ENCODE measurements at regions not wholly inside any gene's neighbourhood (a gene's known extent, or its start where the extent isn't known, plus 50 kb on each side); places are given as distances from the start of the nearest gene placed in this dataset.

DNA sequence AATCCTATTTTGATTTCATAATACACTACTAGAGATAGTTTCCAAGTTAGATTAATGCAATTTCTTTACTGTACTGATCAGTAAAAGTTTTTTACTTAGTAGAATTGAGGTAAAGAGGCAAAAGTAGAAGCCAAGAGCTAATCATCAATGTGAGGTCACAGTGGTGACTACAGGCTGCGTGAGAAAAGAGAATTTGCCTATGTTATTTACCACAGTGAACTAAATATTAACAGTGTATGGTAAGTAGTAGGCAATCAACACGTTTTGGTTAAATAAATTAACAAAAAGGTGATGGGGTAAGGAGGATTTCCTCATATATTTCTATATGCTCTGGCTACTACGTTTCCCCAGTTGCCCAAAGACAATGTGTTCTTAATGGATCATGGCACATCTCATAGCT is 202.2 kb upstream of the CMC1 start:
- no peak for TF ChIP-seq CTCF (conservative IDR thresholded peaks at IDR 0.05; ENCODE audit: low read length)
- no peak for TF ChIP-seq EZH2phosphoT487 (IDR thresholded peaks at IDR 0.05; ENCODE audit: borderline replicate concordance, low read depth, low read length)
